GM13977 (cell line): ENCODE measurements at regions not wholly inside any gene's neighbourhood (a gene's known extent, or its start where the extent isn't known, plus 50 kb on each side); places are given as distances from the start of the nearest gene placed in this dataset.

Source experiments
- DNase-seq: peaks from one replicate; pipeline ENCODE4 v3.0.0; 2012; ENCODE audit warnings: low spot score
- in situ Hi-C: fragments of 300-500 bp; cut with MboI; formaldehyde crosslinking; loops from one replicate; pipeline ENCODE4 v1.12.0; 2022; ENCODE audit warnings: low sequenced_read_pairs, low pct_unique_long_range_greater_than_20kb, mixed read lengths, inconsistent platforms; ENCODE audit not compliant: unreplicated experiment
- TF ChIP-seq, protein P1 (sequence below): IDR thresholded peaks from 2 replicates; pipeline ENCODE4 v1.5.1; 2012; ENCODE audit warnings: mild to moderate bottlenecking, control low read depth; ENCODE audit not compliant: insufficient read depth; ENCODE audit errors: extremely low read depth, missing control alignments

DNA sequence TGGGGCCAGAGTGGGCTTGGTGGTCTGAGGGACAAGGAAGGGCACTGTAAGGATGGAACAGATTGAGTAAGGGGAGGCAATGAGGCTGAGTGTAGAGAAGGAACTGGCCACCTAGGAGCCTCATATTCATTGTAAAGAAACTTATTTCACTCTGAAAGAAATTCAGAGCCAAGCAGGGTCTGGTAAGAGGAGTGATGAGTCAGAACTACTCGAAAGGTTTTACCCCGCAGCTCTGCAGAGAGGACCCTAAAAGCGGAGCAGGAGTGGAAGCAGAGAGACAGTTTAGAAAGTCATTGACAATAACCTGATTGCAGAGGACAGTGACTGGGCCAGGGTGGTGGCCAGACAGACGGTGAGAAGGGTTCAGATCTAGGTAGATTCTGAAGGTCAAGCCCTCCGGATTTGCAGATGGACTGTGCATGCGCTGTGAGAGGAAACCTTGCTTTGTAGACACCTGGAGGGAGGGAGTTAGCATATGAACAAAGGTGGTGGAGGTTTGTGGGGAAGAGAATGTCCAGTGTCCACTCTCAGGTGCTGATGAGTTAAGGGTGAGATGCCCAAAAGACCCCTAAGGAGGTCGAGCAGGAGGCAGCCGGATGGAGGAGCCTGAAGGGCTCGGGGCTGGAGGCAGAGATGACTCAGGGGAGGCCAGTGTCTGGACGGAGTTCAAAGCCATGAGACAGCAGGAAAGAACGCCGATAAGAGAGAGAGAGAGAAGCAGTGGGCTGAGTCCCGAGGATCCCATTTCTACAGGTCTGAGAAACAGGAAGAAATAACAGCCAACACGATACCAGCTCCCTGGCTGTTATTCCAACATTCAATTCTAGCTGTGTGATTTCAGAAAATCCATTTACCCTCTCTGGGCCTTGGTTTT lies 546.0 kb downstream of the BRD1 start:
- no peak for DNase-seq
- TF ChIP-seq, protein P1, sequence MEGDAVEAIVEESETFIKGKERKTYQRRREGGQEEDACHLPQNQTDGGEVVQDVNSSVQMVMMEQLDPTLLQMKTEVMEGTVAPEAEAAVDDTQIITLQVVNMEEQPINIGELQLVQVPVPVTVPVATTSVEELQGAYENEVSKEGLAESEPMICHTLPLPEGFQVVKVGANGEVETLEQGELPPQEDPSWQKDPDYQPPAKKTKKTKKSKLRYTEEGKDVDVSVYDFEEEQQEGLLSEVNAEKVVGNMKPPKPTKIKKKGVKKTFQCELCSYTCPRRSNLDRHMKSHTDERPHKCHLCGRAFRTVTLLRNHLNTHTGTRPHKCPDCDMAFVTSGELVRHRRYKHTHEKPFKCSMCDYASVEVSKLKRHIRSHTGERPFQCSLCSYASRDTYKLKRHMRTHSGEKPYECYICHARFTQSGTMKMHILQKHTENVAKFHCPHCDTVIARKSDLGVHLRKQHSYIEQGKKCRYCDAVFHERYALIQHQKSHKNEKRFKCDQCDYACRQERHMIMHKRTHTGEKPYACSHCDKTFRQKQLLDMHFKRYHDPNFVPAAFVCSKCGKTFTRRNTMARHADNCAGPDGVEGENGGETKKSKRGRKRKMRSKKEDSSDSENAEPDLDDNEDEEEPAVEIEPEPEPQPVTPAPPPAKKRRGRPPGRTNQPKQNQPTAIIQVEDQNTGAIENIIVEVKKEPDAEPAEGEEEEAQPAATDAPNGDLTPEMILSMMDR, result no peak
- in situ Hi-C loops, result no loop called here

DNA sequence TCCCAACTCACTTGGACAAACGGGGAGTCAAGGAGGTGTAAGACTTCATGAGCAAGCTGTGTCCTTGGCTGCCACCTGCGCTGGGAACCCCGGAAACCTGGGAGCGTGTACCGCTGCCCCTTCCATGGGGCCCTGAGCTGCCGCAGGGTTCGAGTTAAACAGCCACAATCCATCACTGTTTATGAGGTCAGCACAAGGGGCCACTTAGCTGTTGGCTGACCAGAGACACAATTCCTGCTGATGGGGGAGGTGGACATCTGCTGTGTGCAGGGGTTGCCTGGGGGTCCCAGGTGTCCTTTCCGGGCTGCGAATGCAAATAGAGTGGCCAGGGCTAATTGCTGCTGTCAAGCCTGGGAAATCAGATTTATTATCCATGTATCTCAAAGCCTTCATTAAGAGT lies 549.3 kb downstream of the BRD1 start:
- in situ Hi-C loops, result no loop called here
- TF ChIP-seq, protein P1, result no peak
- no peak for DNase-seq

DNA sequence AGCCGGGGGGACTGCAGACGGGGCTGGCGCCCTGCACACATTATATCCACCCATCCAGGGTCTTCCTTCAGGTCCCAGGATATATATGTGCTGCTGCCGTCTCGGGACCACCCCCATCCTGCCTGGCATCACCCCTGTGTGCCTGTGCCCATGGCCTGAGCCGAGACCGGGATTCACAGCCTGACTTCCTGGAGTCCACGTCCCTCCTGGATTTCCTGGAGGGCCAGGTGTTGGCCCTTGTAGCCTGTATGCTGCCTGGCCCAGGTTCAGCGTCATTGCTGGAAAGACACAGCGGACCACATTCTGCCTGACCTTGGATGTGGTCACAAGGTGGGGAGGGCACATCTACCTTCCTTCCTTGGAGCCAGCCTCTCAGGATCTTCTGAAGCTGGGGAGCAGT lies 551.1 kb downstream of the BRD1 start:
- TF ChIP-seq, protein P1, result no peak
- no peak for DNase-seq
- in situ Hi-C loops, result no loop called here

DNA sequence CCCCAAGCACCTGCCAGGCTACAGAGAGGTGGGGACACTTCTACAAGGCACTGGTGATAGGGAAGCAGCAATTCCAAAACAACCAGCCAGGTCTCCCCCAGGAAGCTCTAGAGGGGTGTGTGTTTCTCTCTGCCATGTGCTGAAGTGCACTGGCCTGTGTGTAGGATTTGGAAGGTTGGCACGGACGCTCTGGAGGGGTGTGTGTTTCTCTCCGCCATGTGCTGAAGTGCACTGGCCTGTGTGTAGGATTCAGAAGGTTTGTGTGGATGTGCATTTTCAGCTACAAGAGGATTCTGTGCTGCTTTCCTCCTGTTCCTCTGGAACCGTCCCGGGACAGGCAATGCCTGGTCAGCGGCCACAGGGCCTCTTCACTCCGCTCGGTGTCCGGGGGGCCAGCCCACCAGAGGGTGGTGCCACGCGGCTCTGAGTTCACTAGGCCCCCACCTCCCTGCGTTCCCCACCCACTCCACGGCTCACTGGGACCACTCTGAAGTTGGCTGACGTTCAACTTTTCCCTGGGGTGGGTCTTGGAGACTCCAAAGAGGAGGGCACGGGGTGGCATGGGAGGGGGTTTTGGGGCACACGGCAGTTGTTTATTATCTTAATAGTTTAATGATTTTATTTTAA lies 552.8 kb downstream of the BRD1 start:
- in situ Hi-C loops, result no loop called here
- no peak for DNase-seq
- TF ChIP-seq, protein P1, result no peak

DNA sequence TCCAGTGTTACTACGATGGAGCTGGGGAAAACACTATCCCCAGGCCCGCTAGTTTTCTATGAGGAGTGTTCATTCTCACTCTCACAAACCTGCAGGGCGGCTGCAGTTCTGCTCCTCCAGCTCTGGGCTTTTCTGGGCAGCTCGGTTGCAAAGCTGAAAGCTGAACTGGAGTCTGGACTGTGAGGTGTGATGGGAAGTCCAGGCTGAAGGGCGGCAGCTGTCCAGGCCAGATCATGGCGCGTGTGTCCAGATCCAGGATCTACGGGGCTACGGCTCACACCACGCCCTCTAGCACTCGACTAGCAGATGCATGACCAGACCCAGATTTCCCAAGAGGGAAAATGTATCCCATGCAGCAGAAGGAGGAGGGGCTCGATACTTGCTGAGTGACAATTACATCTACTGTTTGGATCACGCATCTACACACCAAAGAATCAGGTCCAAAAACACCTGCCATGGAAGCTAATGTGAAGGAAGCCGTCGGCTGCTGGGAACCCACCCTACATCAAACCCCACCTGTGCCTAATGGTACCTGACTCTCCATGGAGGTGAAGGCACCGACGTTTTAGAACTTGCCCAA lies 555.0 kb downstream of the BRD1 start:
- DNase-seq, result no peak
- TF ChIP-seq, protein P1, result no peak
- in situ Hi-C loops, result no loop called here

DNA sequence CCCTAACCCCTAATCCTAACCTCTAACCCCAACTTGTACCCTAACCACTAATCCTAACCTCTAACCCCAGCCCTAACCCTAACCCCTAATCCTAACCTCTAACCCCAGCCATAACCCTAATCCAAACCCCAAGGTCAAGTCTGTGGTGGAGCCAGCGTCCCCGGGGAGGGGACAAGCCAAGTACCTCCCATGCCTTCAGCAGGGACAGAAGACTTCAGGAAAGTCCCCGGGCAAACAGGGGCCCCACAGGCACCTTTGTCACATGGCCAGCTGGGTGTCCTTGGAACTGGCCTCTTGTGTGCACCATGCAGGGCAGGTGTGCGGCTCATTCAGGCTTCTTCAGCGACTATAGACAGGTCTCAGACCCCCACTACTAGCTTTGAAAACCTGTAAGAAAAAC lies 555.8 kb downstream of the BRD1 start:
- no peak for DNase-seq

More for the DNA sequence above, 555.8 kb downstream of the BRD1 start:
- TF ChIP-seq, protein P1, result no peak
- in situ Hi-C loops, result no loop called here
